ENCODE measurements at regions not wholly inside any gene's neighbourhood (a gene's known extent, or its start where the extent isn't known, plus 50 kb on each side); places are given as distances from the start of the nearest gene placed in this dataset.

GRCh38 chr14:89592961-89593360, 175.9 kb upstream of the FOXN3 start:
- Histone ChIP-seq H3K27ac (ENCODE audit: low read depth in 2 of 2, low read length in 1 of 2) (no peak overlapping the region), H3K9me3 (peaks cover 16% of the 10 kb centered on the region; the same call in 1 of the 2 replicates), H3K9ac (no peak overlapping the region), H3F3A (replicated peaks; ENCODE audit: insufficient read depth) (no peaks in the 10 kb centered on the region), H3K79me2 (ENCODE audit: insufficient read depth) (no peaks in the 10 kb centered on the region), H3K4me1 (ENCODE audit: control insufficient read depth in 1 of 2, insufficient read depth in 2 of 2, low read depth in 1 of 2, low read length in 1 of 2) (no peaks in the 10 kb centered on the region), H3K4me3 (ENCODE audit: low read depth in 2 of 2, low read length in 1 of 2) (no peak overlapping the region), H3K4me2 (no peak overlapping the region), H3K9me2 (no peaks in the 10 kb centered on the region), H4K20me1 (ENCODE audit: insufficient read depth) (no peaks in the 10 kb centered on the region), H3K27me3 (ENCODE audit: insufficient read depth) (no peaks in the 10 kb centered on the region), H3K36me3 (replicated peaks in 1 of 2; ENCODE audit: control insufficient read depth in 1 of 2, insufficient read depth in 2 of 2, low read length in 1 of 2) (no peaks in the 10 kb centered on the region), H2AFZ (ENCODE audit: low read depth) (no peak overlapping the region)
- TF ChIP-seq JUND (IDR thresholded peaks at IDR 0.05), result no peak
- no peak for TF ChIP-seq CTCF (IDR thresholded peaks at IDR 0.05)
- TF ChIP-seq TAF1 (IDR thresholded peaks at IDR 0.05; ENCODE audit: borderline replicate concordance, low read depth, low read length), result no peak
- no peak for TF ChIP-seq MXI1 (IDR thresholded peaks at IDR 0.05; ENCODE audit: low read depth, low read length)
- no peak for TF ChIP-seq SIN3A (IDR thresholded peaks at IDR 0.05; ENCODE audit: borderline replicate concordance, low read depth, low read length)
- TF ChIP-seq CHD2 (IDR thresholded peaks at IDR 0.05; ENCODE audit: low read length, partially characterized antibody), result no peak
- TF ChIP-seq, protein P1, sequence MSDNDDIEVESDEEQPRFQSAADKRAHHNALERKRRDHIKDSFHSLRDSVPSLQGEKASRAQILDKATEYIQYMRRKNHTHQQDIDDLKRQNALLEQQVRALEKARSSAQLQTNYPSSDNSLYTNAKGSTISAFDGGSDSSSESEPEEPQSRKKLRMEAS (IDR thresholded peaks at IDR 0.05; ENCODE audit: low read depth), result no peak
- DNase-seq, result no peak
- CTCF ChIA-PET, result no interaction called here
- POLR2A ChIA-PET, result no interaction called here

GRCh38 chr14:89589400-89590118, 172.5 kb upstream of the FOXN3 start:
- no peaks in the 10 kb centered on the region for H3K4me1 ChIP-seq (ENCODE audit: control insufficient read depth in 1 of 2, insufficient read depth in 2 of 2, low read depth in 1 of 2, low read length in 1 of 2)
- H3K9me2 ChIP-seq, result no peaks in the 10 kb centered on the region
- H3K79me2 ChIP-seq (ENCODE audit: insufficient read depth), result no peaks in the 10 kb centered on the region
- H3K4me3 ChIP-seq (ENCODE audit: low read depth in 2 of 2, low read length in 1 of 2), result no peak overlapping the region
- H3K4me2 ChIP-seq, result no peak overlapping the region
- WGBS (ENCODE audit: low lambda C conversion rate), result 68% methylated on average over 11 of the region's 11 CpGs
- H3F3A ChIP-seq (replicated peaks; ENCODE audit: insufficient read depth), result no peaks in the 10 kb centered on the region
- H4K20me1 ChIP-seq (ENCODE audit: insufficient read depth), result no peaks in the 10 kb centered on the region
- H2AFZ ChIP-seq (ENCODE audit: low read depth), result no peak overlapping the region
- no peak overlapping the region for H3K9ac ChIP-seq
- no peaks in the 10 kb centered on the region for H3K36me3 ChIP-seq (replicated peaks in 1 of 2; ENCODE audit: control insufficient read depth in 1 of 2, insufficient read depth in 2 of 2, low read length in 1 of 2)
- ChIA-PET POLR2A (no interaction called here), CTCF (interaction anchor here (0.7 kb wide), 1 partner anchor 17 kb away, joined by 3 read pairs; no protein-coding TSS in a partner anchor)
- H3K27me3 ChIP-seq (ENCODE audit: insufficient read depth), result no peaks in the 10 kb centered on the region
- DNase-seq, result no peak
- no peaks in the 10 kb centered on the region for H3K9me3 ChIP-seq
- TF ChIP-seq TCF12 (IDR thresholded peaks at IDR 0.05), result no peak
- no peak for TF ChIP-seq JUND (IDR thresholded peaks at IDR 0.05)
- TF ChIP-seq ZBTB33 (IDR thresholded peaks at IDR 0.05; ENCODE audit: borderline replicate concordance, low read depth), result no peak
- TF ChIP-seq NRF1 (IDR thresholded peaks at IDR 0.05; ENCODE audit: low read depth, low read length), result no peak
- no peak for TF ChIP-seq GATA2 (CRISPR knock-in tag; IDR thresholded peaks at IDR 0.05)
- TF ChIP-seq GABPA (IDR thresholded peaks at IDR 0.05; ENCODE audit: low read depth), result no peak
- no peak for TF ChIP-seq NFIC (IDR thresholded peaks at IDR 0.05; ENCODE audit: borderline replicate concordance)
- TF ChIP-seq CHD2 (IDR thresholded peaks at IDR 0.05; ENCODE audit: low read length, partially characterized antibody), result no peak
- TF ChIP-seq ELF1 (IDR thresholded peaks at IDR 0.05), result no peak
- no peak for TF ChIP-seq MXI1 (IDR thresholded peaks at IDR 0.05; ENCODE audit: low read depth, low read length)
- TF ChIP-seq FOSL2 (IDR thresholded peaks at IDR 0.05; ENCODE audit: borderline replicate concordance, low read depth), result no peak
- TF ChIP-seq RCOR1 (IDR thresholded peaks at IDR 0.05; ENCODE audit: low read length), result no peak
- TF ChIP-seq, protein P1 (IDR thresholded peaks at IDR 0.05; ENCODE audit: low read depth), result no peak
- TF ChIP-seq EP300 (IDR thresholded peaks at IDR 0.05; ENCODE audit: borderline replicate concordance in 1 of 2, low read depth in 1 of 2, low read length in 1 of 2), result no peak
- TF ChIP-seq SMC3 (IDR thresholded peaks at IDR 0.05; ENCODE audit: low read depth, low read length), result no peak
- TF ChIP-seq TAF1 (IDR thresholded peaks at IDR 0.05; ENCODE audit: borderline replicate concordance, low read depth, low read length), result no peak
- no peak for TF ChIP-seq YY1 (IDR thresholded peaks at IDR 0.05; ENCODE audit: low read depth)
- TF ChIP-seq FOXM1 (IDR thresholded peaks at IDR 0.05; ENCODE audit: low read depth), result no peak
- no peak for TF ChIP-seq FOXJ3 (CRISPR knock-in tag; IDR thresholded peaks at IDR 0.05)
- H3K27ac ChIP-seq (ENCODE audit: low read depth in 2 of 2, low read length in 1 of 2), result no peak overlapping the region
